OCI-LY1 (cell line): ENCODE measurements at regions not wholly inside any gene's neighbourhood (a gene's known extent, or its start where the extent isn't known, plus 50 kb on each side); places are given as distances from the start of the nearest gene placed in this dataset.

Experiments
- H2AFZ ChIP-seq: fragments of 200-600 bp; sonication (generic), shearing (Covaris generic); 2 replicates; pipeline ENCODE4 v1.6.0; 2014; ENCODE audit warnings: antibody characterized with exemption, mild to moderate bottlenecking, low read length
- H3F3A ChIP-seq: fragments of 200-600 bp; sonication (generic), shearing (Covaris generic); 2 replicates; pipeline ENCODE4 v1.6.0; 2014; ENCODE audit warnings: mild to moderate bottlenecking, antibody characterized with exemption, low read length, moderate library complexity; ENCODE audit not compliant: insufficient read depth
- H3K27ac ChIP-seq: fragments of 200-600 bp; sonication (generic); 2 replicates; pipeline ENCODE4 v1.5.1; 2014; ENCODE audit warnings: low read length, mixed run types, mild to moderate bottlenecking, low read depth; ENCODE audit not compliant: poor library complexity, severe bottlenecking
- H3K27me3 ChIP-seq: fragments of 200-600 bp; sonication (generic); 2 replicates; pipeline ENCODE4 v1.6.0; 2014; ENCODE audit warnings: antibody characterized with exemption, mild to moderate bottlenecking, low read length, moderate library complexity; ENCODE audit not compliant: insufficient read depth
- H3K36me3 ChIP-seq: fragments of 200-600 bp; sonication (generic); 2 replicates; pipeline ENCODE4 v1.6.1; 2014; ENCODE audit warnings: mild to moderate bottlenecking, antibody characterized with exemption, low read length, moderate library complexity, mixed read lengths; ENCODE audit not compliant: insufficient read depth
- H3K4me1 ChIP-seq: fragments of 200-600 bp; sonication (generic); 2 replicates; pipeline ENCODE4 v1.5.1; 2014; ENCODE audit warnings: mild to moderate bottlenecking, low read length, moderate library complexity; ENCODE audit not compliant: insufficient read depth, severe bottlenecking
- H3K4me2 ChIP-seq: fragments of 200-600 bp; sonication (generic), shearing (Covaris generic); 2 replicates; pipeline ENCODE4 v1.6.1; 2014; ENCODE audit warnings: low read length
- H3K4me3 ChIP-seq: fragments of 200-600 bp; sonication (generic); 2 replicates; pipeline ENCODE4 v1.5.1; 2014; ENCODE audit warnings: low read length, low read depth, mild to moderate bottlenecking, mixed read lengths; ENCODE audit not compliant: poor library complexity, severe bottlenecking
- H3K79me2 ChIP-seq: fragments of 200-600 bp; shearing (Covaris generic); 2 replicates; pipeline ENCODE4 v1.6.1; 2016; ENCODE audit warnings: mixed run types, low read length, mixed read lengths; ENCODE audit not compliant: insufficient read depth
- H3K9ac ChIP-seq: fragments of 200-600 bp; sonication (generic), shearing (Covaris generic); 2 replicates; pipeline ENCODE4 v1.6.1; 2014; ENCODE audit warnings: mild to moderate bottlenecking, low read length, mixed read lengths
- H3K9me2 ChIP-seq: fragments of 200-600 bp; sonication (generic), shearing (Covaris generic); 2 replicates; pipeline ENCODE4 v1.6.1; 2014; ENCODE audit warnings: low read depth, mild to moderate bottlenecking, low read length, mixed read lengths
- H3K9me3 ChIP-seq: fragments of 200-600 bp; shearing (Covaris generic); 2 replicates; pipeline ENCODE4 v1.6.1; 2014; ENCODE audit warnings: low read length, mixed read lengths
- H4K20me1 ChIP-seq: fragments of 200-600 bp; sonication (generic), shearing (Covaris generic); 2 replicates; pipeline ENCODE4 v1.6.0; 2016; ENCODE audit warnings: mild to moderate bottlenecking, low read length; ENCODE audit not compliant: insufficient read depth
- CTCF ChIP-seq: fragments of 200-600 bp; sonication (generic), shearing (Covaris generic); IDR thresholded peaks from 2 replicates; pipeline ENCODE4 v1.5.1; 2017; ENCODE audit warnings: mild to moderate bottlenecking, antibody characterized with exemption, low read length, moderate library complexity, mixed read lengths
- EZH2 ChIP-seq: fragments of 200-600 bp; sonication (generic), shearing (Covaris generic); IDR thresholded peaks from 2 replicates; pipeline ENCODE4 v1.8.0; 2017; ENCODE audit warnings: borderline replicate concordance, mixed run types, mild to moderate bottlenecking, antibody characterized with exemption, low read length, moderate library complexity, mixed read lengths

DNA sequence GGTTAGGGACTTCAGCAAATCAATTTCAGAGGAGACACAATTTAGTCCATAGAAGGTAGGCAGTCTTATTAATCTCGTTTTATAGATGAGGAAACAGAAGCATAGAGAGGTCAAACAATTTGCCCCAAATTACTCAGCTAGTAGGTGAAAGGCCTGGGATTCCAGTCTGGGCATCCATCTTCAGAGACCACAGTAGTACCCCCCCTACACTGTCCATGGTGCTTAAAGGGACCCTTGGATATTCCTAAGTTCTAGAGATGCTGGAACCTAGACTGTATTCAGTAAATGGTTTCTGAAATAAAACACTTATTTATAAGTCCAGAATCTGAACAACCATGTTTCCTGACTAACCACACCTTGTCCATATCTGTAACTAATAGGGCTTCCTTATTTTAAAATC lies 174.8 kb downstream of the CEP135 start:
- Histone ChIP-seq H4K20me1 (no peaks in the 10 kb centered on the region), H3K27ac (no peak overlapping the region), H3K4me1 (no peaks in the 10 kb centered on the region), H3K4me3 (no peak overlapping the region), H3K9ac (no peak overlapping the region), H3K9me2 (no peaks in the 10 kb centered on the region), H3K36me3 (no peaks in the 10 kb centered on the region), H3K27me3 (no peaks in the 10 kb centered on the region), H3K4me2 (no peak overlapping the region), H2AFZ (no peak overlapping the region), H3F3A (no peaks in the 10 kb centered on the region), H3K9me3 (no peaks in the 10 kb centered on the region), H3K79me2 (no peaks in the 10 kb centered on the region)
- TF ChIP-seq EZH2 (no peak), CTCF (no peak)

- TF ChIP-seq EZH2, result no peak
- no peak for TF ChIP-seq CTCF
- Histone ChIP-seq H3K4me2 (no peak overlapping the region), H3F3A (no peaks in the 10 kb centered on the region), H3K9ac (no peak overlapping the region), H3K36me3 (no peaks in the 10 kb centered on the region), H4K20me1 (no peaks in the 10 kb centered on the region), H3K27ac (no peak overlapping the region), H3K4me3 (no peak overlapping the region), H2AFZ (no peak overlapping the region), H3K9me3 (no peaks in the 10 kb centered on the region), H3K27me3 (no peaks in the 10 kb centered on the region), H3K79me2 (no peaks in the 10 kb centered on the region), H3K9me2 (no peaks in the 10 kb centered on the region), H3K4me1 (no peaks in the 10 kb centered on the region)
Measured at GRCh38 chr4:56123051-56123450, 174.3 kb downstream of the CEP135 start.

DNA sequence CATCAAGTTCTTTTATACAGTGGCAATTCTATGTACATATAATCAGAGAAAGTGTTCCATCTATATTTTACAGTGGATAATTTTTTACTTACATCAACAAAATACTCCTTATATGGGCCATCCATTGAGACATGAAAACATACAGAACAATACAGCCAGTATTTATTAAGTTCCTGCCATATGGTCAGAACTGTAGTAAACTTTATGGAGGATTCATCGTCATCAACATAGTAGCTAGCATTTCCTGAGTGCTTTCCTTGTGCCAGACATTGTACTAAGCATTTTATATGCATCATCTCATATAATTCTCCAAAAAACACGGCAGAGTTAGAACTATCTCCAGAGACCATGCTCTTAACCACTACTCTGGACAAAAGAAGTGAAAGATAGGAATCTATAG lies 170.1 kb downstream of the CEP135 start:
- no peak overlapping the region for H3K4me3 ChIP-seq
- H2AFZ ChIP-seq, result no peak overlapping the region
- no peaks in the 10 kb centered on the region for H3K9me2 ChIP-seq
- H3K27me3 ChIP-seq, result no peaks in the 10 kb centered on the region
- H3K36me3 ChIP-seq, result no peaks in the 10 kb centered on the region
- H3K27ac ChIP-seq, result no peak overlapping the region
- no peaks in the 10 kb centered on the region for H3K4me1 ChIP-seq
- no peak overlapping the region for H3K4me2 ChIP-seq
- no peaks in the 10 kb centered on the region for H3F3A ChIP-seq
- no peak overlapping the region for H3K9ac ChIP-seq
- no peak for TF ChIP-seq CTCF
- TF ChIP-seq EZH2, result no peak
- H3K9me3 ChIP-seq, result no peaks in the 10 kb centered on the region
- no peaks in the 10 kb centered on the region for H4K20me1 ChIP-seq
- no peaks in the 10 kb centered on the region for H3K79me2 ChIP-seq
